ENCODE measurements at regions not wholly inside any gene's neighbourhood (a gene's known extent, or its start where the extent isn't known, plus 50 kb on each side); places are given as distances from the start of the nearest gene placed in this dataset.

- Histone ChIP-seq H3K27me3 (no peaks in the 10 kb centered on the region), H3K4me1 (no peaks in the 10 kb centered on the region), H3K4me3 (no peak overlapping the region), H3K27ac (no peak overlapping the region), H3K36me3 (ENCODE audit: low read depth, missing control alignments) (no peaks in the 10 kb centered on the region), H3K9me3 (no peaks in the 10 kb centered on the region)
- no peak for DNase-seq
- intact Hi-C loops (cut with DNase I; ENCODE audit: low total_unique reads), result no loop called here
- WGBS, 2 donors, result 58 to 60% methylated on average over 2 of the region's 2 CpGs
- TF ChIP-seq CTCF (IDR thresholded peaks at IDR 0.05) (no peak), POLR2A (IDR thresholded peaks at IDR 0.05) (no peak)
Observed at GRCh38 chr18:41798879-41799278, 156.2 kb upstream of the PIK3C3 start.

- intact Hi-C loops (cut with DNase I; ENCODE audit: low total_unique reads), result no loop called here
- no peak for TF ChIP-seq POLR2A (IDR thresholded peaks at IDR 0.05)
- TF ChIP-seq CTCF (IDR thresholded peaks at IDR 0.05), result no peak
- WGBS, 2 donors, result 51 to 60% methylated on average over 5 of the region's 5 CpGs
- Histone ChIP-seq H3K27me3 (no peaks in the 10 kb centered on the region), H3K4me3 (no peak overlapping the region), H3K9me3 (no peaks in the 10 kb centered on the region), H3K36me3 (ENCODE audit: low read depth, missing control alignments) (no peaks in the 10 kb centered on the region), H3K4me1 (no peaks in the 10 kb centered on the region), H3K27ac (no peak overlapping the region)
- no peak for DNase-seq
Observed at GRCh38 chr18:41790687-41791086, 164.3 kb upstream of the PIK3C3 start.

- H3K4me1 ChIP-seq, result no peaks in the 10 kb centered on the region
- no peak overlapping the region for H3K27ac ChIP-seq
- TF ChIP-seq CTCF (IDR thresholded peaks at IDR 0.05) (no peak), POLR2A (IDR thresholded peaks at IDR 0.05) (no peak)
- intact Hi-C loops (cut with DNase I; ENCODE audit: low total_unique reads), result no loop called here
- H3K27me3 ChIP-seq, result no peaks in the 10 kb centered on the region
- no peak overlapping the region for H3K4me3 ChIP-seq
- WGBS, 2 donors, result 41 to 44% methylated on average over 2 of the region's 2 CpGs
- H3K9me3 ChIP-seq, result no peaks in the 10 kb centered on the region
- DNase-seq, result no peak
- H3K36me3 ChIP-seq (ENCODE audit: low read depth, missing control alignments), result no peaks in the 10 kb centered on the region
Observed at GRCh38 chr18:41789001-41789400, 166.0 kb upstream of the PIK3C3 start.

GRCh38 chr18:41783879-41784278 lies 171.2 kb upstream of the PIK3C3 start:
- Histone ChIP-seq H3K4me1 (no peaks in the 10 kb centered on the region), H3K27ac (no peak overlapping the region), H3K27me3 (no peaks in the 10 kb centered on the region), H3K4me3 (no peak overlapping the region), H3K36me3 (ENCODE audit: low read depth, missing control alignments) (no peaks in the 10 kb centered on the region), H3K9me3 (no peaks in the 10 kb centered on the region)
- intact Hi-C loops (cut with DNase I; ENCODE audit: low total_unique reads), result no loop called here
- no peak for DNase-seq
- 48 to 63% methylated on average over 1 of the region's 1 CpG for WGBS, 2 donors
- TF ChIP-seq POLR2A (IDR thresholded peaks at IDR 0.05) (no peak), CTCF (IDR thresholded peaks at IDR 0.05) (no peak)

GRCh38 chr18:41783065-41783818 lies 171.8 kb upstream of the PIK3C3 start:
- Histone ChIP-seq H3K36me3 (ENCODE audit: low read depth, missing control alignments) (no peaks in the 10 kb centered on the region), H3K4me3 (no peak overlapping the region), H3K27me3 (no peaks in the 10 kb centered on the region), H3K27ac (no peak overlapping the region), H3K4me1 (no peaks in the 10 kb centered on the region), H3K9me3 (no peaks in the 10 kb centered on the region)
- intact Hi-C loops (cut with DNase I; ENCODE audit: low total_unique reads), result no loop called here
- TF ChIP-seq CTCF (IDR thresholded peaks at IDR 0.05) (no peak), POLR2A (IDR thresholded peaks at IDR 0.05) (no peak)
- 77 to 85% methylated on average over 5 of the region's 5 CpGs for WGBS, 2 donors
- DNase-seq, result no peak

Data from testis (tissue), 2 donors.